GM19025 (cell line): ENCODE measurements at regions not wholly inside any gene's neighbourhood (a gene's known extent, or its start where the extent isn't known, plus 50 kb on each side); places are given as distances from the start of the nearest gene placed in this dataset.

Source experiments
- ATAC-seq: cut with Tn5 transposase; IDR thresholded peaks from one replicate; pipeline ENCODE4 v1.9.1; 2021; ENCODE audit warnings: mild to moderate bottlenecking, low read depth, moderate library complexity; ENCODE audit not compliant: unreplicated experiment

DNA sequence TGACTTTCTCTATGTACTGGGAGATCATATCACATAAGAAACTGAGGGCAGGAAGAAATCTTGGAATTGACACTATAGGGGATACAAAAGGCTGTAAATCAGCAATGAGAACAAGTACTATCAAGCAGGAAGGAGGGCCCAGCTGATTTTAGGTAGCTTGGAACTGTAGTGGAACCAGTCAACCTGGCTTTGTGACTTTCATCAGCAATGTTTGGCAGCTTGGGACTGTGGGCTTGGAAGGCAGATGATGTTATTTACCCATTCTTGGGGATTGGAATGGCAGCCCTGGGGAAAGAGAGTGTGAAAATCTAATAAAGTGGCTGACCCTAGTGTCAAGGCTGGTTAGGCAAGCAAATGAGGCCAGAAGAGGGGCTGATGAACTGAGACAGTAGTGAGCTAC lies 1073.3 kb downstream of the ADGRL2 start:
- ATAC-seq = no peak

DNA sequence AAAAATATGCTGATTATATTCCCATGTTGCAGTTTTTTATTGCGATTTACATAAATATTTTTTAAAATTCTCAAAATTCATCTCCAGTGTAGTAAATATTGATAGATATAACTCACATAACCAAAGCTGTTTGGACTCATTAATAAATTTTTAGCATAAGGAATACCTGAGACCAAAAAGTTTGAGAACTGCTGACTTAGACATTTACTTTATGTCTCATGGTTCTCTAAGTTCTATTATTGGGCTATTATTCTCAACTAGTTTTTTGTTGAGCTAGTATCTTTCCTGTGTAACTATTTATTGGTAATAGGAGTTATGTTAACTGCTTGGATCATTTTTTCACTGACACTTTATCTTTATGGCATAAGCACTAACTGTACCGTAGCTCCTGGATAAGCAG lies 1069.6 kb downstream of the ADGRL2 start:
- ATAC-seq = no peak

DNA sequence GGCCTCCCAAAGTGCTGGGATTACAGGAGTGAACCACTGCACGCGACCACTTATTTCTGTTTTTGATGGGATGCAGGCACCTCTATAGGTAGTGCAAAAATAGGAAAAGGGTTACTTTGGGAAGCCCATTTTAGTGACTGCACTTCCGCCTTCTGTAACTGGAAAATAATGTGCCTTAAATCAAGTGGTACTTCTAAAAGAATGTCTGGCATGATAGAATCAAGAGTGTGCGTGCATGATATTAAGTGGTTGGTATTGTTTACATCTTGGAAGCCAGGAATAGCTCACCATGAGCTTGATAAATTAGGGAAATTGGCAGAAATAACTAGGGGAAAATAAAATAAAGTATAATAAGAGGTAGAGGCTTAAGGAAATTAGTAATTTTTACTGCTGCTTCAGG lies 1067.0 kb downstream of the ADGRL2 start:
- no peak for ATAC-seq

DNA sequence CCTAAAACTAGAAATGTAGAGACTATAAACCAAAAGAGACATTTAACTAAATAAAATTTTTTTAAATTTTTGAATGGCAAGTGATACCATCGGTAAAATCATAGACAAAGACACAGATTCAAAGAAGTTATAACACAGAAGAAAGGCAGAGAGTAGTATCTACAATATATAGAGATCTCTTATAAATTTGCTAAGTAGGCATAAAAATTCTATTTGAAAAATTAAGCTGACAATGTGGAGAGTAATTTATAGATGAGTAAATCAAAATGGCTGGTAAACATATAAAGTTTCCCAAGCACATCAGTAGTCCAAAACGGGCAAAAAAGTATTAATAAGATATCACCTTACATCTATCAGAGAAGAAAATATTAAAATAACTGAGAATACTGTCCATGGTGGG lies 1061.0 kb downstream of the ADGRL2 start:
- ATAC-seq = no peak

DNA sequence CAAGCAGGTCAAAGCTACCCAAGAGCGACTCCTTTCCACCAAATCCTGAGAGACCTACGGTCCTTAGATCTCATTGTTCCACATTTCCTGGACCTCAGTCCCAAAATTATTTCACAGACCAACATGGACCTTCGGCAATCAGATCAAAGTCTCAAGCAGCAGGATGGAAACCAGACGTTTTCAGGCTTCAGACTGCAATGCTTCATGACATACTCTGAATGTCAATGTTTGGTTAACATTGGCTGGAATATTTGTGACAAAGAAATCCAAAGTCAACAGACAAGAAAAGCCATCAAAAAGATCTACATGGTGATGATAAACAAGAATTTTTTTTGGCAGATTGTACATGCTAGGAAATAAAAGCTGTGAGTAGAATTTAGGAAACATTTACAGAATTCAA lies 1057.3 kb downstream of the ADGRL2 start:
- no peak for ATAC-seq

DNA sequence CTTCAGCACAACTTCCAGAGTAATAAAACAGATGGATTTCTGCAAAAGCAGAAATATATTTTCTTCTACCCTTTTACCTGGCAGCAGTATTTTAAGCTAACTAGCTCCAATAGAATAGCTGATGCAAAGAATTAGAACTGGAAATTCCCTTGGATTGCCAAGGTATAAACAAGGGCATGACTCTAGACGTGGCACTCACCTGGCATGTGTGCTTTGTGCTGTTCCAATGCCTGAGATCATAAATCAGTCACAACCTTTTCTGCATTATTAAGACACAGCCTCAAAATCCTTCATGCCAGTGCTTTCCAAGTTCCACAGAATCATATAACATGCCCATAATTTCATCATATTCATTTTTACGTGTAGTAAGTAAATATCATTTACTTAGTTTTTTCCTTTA lies 1048.7 kb downstream of the ADGRL2 start:
- no peak for ATAC-seq

DNA sequence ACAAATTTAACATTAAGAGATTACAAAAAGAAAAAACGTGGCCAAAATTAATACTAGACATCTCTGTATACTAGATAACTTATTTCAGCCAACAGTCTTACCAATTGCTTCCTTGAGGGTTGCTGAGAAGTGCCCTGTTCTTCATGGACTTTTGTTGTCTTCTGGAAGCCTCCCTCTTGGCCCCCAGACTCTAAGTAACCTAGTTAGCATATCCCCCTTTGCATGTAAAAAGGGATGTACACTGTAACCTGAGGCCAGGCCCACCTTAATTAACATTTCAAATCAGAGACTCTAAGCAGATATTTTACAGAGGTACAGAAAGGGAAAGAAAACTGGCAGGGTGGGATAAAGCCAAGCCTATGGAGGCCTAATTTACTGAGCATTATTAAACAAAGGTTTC lies 1047.3 kb downstream of the ADGRL2 start:
- ATAC-seq = no peak

DNA sequence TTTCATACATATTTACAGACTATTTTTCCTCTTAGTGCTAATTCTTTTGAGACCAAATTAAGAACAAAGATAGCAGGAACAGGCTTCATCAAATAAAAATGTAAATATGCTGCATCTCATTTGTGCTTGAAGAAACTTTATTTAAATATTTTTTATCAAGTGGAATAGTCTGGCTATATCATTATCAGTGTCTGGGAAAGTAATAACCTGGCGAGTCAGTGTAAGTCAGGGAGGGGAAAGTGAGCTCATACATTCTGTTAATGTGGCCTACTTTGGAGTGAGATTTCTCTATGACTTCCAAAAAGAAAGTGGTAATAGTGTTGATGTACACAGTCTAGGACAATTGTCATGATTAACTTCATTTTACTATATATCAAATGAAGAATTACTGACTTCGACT lies 1045.1 kb downstream of the ADGRL2 start:
- ATAC-seq = no peak

DNA sequence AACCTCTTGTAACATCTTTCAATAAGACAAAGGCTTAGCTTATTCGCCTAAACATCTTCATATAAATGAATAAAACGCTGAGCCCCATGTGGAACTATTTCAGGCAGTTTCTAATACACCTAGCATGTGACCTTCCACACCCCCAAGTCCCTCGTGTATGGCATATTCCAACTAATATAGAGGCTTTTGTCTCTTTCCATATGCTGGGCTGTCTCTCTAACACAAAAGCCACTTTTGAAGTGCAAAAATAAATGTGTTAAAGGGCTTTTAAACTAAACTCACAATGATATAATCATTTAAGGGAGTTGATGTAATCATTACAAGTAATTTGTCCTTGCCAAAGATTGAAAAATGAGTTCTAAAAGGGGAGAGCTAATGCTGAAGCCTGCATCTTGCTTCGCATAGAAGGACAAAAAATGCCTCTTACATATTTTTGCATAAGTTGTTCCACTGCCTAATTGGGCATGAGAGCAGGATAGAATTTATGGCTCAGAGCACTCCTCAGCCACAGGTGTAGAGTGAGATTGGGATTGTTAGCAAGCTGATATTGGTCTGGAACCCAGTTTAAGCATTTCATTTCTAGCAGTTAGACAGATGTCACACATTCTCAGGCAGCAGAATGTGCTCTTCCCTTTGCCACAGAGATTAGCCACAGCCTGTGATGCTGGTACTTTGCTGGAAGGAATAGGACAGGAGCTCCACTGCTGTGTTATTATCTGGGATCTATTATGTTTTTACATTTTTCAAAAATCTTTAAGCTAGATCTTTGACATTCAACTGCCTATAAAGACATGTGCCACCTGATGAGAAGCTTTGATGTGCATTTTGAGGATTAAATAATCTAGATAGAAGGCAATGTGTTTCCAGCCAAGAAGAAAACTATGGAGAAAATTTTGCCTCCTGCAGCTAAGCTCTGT lies 1044.4 kb downstream of the ADGRL2 start:
- no peak for ATAC-seq

DNA sequence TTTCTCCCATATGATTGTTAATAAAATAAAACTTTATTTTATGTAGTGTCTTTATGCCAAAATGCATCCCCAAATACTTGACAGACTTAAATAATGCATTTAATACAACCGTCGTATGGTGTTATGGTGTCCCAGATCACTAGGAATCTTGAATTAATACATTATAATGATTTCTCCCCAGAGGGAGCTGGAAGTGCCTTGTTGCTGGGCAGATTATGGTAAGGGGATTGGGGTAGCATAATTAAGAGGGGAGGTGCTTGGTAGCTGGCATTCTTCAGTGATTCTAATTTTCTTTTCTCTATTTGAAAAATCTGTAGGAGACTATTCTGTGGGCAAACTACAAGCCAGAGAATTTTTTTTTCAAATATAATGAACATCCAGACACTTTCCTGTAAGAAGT lies 1043.7 kb downstream of the ADGRL2 start:
- ATAC-seq = no peak

DNA sequence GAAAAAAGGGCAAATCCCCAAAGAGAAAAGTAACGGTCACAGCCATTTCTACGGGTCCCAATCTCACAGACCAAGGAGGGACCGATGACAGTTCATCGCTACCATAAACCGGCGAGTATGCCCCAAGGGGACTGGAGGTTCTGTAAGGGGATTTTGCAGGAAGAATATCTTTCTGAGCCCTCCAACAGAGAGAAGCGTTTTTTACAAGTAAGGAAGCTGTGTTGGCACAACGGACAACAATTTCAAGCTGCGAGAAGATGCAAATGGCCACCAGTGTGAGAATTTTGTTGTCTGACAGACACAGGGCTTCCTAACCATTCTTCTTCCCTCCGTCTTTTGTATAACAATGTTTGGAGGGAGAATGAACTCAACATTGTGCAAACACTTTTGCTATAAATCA lies 1043.1 kb downstream of the ADGRL2 start:
- no peak for ATAC-seq

DNA sequence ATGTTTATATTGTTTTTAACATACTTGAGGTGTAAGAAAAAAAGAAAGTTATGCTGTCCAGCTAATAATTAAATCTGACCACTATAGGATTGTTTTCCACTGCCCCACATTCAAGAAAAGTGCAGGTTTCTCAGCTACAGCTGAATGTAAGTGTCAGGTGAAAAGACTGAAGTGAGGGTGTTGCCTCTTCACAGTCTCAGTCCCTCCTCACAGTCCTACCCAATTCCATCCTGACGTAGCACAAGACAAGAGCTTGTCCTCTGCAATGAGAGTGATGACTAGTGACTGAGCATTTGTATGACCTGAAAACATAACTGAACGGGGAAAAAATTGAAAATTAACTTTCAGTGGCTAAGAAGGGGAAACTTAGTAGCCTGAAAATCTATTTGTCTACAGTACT lies 1039.5 kb downstream of the ADGRL2 start:
- ATAC-seq = no peak

DNA sequence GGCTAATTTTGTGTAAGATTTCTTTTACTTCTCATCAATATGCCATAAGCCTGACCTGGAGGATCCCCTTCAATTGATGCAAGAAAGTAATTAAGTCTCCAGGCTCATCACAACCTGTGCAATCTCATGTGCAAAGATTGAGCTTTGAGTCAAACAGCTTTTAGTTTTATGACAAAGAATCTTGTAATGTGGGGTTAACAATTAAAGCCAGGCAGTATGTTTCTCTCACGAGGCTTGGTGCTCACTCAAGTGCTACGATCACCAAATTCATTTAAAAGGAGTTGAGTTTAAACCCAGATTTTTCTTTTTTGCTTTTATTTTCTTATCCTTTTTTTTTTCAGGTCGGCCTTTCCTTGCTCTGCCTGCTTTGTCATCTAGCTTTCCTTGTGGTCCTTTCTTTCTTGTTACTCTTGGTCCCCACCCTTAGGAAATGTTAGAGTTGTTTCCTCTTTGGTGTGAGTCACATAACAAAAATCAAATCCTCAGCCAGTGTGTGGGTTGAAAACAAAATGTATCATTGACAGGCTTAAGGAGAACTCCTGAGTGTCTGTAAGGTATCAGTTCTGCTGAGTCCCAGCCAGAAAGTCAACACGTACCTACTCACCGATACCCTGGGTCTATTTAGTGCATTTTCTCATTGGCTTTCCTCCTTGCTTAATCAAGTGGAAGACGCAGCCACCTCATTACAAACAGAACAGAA lies 1037.2 kb downstream of the ADGRL2 start:
- no peak for ATAC-seq

DNA sequence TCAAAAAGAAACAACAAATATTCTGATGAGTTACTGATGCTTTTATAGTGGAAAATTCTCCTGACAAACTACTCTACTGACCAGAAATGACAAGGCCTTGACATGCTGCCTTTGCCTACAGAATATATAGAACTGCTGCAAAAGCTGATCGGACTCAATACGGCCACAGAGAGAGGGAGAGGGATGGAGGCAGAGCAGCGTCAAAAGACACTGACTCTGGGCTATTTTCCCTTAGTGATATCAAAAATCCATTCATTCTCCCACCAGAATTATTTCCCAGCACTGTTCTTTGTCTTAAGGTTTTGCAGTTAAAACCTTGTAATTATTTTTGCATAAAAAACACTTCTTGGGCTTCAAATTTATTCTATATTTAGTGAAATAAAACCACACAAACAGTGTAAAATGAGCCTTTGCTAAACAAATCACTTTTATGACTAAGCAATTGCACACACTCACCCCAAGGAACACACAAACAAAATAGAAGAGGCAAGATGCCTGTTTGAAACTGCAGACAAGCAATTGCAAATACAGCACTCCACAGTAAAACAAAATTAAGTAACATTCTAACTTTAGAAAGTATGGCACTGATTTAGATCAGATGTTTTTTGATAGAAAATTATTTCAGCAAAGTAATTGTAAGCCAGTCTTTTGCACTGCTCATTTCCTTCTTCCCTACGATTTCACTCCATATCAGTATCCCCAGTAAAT lies 1036.4 kb downstream of the ADGRL2 start:
- no peak for ATAC-seq

DNA sequence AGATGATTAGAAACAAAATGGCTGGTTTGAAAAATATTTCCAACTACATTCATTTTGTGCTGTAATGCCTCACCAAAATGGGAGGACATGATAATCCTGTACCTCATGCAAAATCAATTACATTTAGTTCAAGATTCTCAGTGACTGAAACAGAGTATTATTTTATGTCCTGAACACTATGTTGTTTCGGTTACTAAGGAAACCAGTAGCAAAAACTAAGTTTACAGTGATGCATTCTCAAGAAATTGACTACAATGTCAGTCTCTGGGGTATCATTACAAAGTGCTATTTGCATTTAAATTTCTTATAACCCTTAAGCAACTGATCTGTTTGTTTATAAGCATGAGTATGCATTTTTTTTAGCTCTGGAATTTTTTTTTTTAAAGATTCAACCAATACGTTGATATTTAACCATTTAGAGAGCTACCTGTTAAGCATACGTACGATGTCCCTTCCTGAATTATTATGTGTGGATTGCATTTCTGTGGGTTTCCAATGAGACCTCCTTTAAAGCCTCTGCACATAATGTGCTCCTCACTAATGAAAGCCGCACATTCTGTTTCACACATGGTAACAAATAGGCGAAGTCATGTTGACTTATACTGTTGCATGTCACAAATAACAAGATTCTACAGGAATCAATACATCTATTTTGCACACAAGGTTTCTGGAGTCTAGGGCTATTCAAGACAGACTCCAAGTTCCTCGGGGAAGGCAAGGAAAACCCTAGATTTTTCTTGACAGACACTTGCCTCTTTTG lies 1035.7 kb downstream of the ADGRL2 start:
- ATAC-seq = no peak

DNA sequence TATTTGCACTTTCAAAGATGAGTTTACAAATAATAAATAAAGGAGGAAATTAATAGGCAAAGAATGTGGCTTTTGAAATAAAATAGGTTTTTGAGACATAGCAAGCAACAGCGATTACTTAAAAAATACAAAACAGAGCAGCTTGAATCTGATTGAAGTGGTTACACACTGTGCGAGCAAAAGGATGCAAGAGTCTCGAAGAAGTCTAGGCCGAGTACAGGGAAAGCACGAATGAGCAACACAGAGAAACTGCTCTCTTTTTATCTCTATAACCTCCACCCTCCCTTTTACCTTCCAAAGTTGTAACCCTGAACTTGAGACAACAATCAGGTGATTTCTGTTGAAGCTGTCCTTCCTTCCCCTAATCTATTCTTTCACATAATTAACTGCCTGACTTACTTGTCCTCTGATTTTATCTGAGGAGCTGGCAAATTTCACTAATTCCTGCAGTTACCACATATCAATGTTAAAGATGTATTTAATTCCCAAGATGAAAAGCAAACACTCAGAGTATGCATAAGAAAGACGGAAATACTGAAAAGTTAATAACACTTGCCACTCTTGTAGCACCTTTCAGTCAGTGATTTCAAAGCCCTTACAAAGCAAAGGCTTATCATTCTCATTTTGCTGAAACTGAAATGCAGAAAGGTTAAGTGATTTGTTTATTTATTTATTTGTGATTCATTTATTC lies 1030.1 kb downstream of the ADGRL2 start:
- ATAC-seq = no peak

DNA sequence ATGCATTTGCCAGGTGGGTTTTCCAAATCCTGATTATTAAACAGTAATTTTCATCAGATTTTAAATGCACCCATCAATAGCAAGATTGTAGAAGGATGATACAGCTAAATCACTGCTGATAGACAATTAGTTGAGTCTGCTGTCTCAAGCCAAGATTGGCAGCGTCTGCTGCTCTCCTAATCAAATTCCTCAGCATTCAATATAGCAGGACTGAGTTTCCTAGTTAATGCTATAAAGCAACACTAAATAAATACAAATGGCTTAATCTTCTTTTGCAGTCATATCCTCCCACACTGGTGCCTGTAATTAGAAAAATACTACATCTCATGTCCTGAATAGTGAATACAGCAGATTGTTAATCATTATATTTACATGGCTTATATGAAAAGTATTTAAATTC lies 1028.8 kb downstream of the ADGRL2 start:
- ATAC-seq = no peak

DNA sequence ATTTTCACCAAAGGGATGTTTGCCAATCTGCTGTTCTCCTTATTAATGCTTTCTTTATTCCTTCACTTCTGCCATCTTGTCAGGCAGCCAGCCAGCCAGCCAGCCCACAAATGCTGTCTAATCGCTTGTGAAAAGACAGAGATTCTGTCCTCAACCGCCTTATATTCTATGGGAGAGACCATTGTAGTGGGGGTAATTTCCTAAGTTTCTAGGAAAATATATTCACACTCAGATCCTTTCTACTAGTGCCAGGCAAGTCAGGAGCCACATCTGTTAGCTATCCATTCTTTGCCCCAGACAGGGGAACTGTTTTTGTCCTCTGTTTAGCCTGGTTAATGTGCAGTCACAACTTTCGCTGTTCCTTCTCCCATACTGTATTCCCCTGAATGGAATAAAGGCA lies 1023.1 kb downstream of the ADGRL2 start:
- no peak for ATAC-seq

DNA sequence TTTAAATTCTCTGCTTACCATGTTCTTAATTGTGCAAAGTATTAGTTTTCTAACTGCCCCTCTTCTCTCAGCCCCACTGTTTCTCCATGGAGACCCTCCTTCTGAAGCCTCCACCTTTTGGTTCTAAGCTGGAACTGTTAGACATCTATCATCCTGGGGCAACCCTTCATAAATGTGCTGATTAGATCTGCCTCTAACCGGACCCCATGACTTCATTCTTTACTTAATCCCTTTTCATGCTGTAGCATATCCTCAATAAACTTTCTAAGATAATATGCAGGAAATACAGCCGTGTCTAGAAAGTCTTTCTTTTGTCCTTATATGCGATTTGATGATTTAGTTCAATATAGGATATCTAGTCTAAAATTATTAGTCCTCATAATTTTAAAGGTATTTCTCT lies 1020.1 kb downstream of the ADGRL2 start:
- ATAC-seq = no peak

DNA sequence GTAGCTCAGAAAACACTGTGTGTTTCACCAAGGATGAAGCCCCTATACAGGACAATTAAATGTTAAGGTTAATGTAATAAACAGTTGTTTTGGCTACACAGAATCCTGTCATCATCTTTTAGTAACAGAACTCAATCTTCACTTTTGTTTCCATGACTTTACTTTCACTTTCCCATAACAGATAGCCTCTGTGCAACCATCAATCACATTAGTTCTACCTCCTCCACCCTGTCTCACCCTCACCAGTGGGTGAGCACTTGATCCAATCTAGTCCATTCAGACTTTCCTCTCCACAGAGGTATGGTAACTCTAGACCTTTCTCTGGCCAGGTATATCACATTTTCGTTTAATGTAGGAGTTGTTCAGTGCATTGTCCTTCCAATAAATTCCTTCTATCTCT lies 1018.5 kb downstream of the ADGRL2 start:
- no peak for ATAC-seq
